ENCODE measurements at regions not wholly inside any gene's neighbourhood (a gene's known extent, or its start where the extent isn't known, plus 50 kb on each side); places are given as distances from the start of the nearest gene placed in this dataset.
"Not testable (repeated sequence)": the region's sequence is repeated elsewhere in the genome, so short reads cannot be mapped to it uniquely, and the experiment has no call there.

- DNase-seq (ENCODE audit: low read depth in 4 of 4, low spot score in 3 of 4) = no peak
Measured at GRCh38 chr3:160047876-160048275, 59.2 kb downstream of the IL12A start.

GRCh38 chr3:160049038-160049437, 60.4 kb downstream of the IL12A start:
- DNase-seq (ENCODE audit: low read depth in 4 of 4, low spot score in 3 of 4) = no peak

GRCh38 chr3:160049565-160049964, 60.9 kb downstream of the IL12A start:
- DNase-seq (ENCODE audit: low read depth in 4 of 4, low spot score in 3 of 4) = peak in 1 of 4 donors; percentile 27

DNA sequence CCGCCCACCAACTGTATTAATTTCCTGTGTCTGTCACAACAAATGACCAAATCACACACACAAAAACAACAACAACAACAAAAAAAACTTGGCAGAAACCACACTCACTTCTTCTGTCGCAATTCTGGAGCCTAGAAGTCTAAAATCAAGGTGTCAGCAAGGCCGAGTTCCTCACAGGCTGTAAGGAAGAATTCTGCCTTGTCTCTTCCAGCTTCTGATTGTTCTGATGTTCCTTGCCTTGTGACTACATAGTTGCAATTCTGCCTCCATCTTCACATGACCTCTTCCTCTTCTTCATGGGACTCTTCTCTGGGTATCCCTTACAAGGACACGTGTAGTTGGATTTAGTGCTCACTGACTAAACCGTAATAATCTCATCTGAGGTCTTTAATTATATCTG, 61.4 kb downstream of the IL12A start:
- DNase-seq (ENCODE audit: low read depth in 4 of 4, low spot score in 3 of 4) = no peak

DNA sequence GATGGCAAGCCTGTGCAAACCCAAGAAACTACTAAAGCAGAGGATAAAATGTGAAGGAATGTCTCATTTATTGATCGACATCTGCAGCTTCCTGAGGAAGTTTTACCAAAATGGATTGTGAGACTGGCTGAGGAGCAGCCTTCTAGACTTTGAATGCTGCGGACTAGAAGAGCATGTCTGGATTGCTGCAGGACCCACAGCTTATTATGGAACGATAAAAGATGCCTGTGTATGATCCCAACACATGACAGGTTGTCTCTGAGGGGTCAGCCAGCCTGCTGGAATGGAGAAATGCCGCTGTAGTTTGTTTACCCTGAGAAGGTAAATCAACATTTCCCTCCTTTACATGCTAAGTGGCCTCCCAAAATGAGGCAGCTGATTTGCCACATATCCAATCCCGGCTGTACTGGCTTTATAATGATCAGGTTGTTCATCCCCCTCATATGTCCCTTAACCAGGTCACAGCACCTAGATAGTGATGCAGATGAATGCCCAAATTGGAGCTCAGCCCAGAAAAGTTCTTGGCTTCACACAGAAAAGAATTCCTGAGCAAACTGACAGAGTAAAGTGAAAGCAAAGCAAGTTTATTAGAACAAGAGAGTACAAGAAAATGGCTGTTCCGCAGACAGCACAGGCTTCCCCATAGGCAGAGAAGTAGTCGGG, 63.9 kb downstream of the IL12A start:
- no peak for DNase-seq (ENCODE audit: low read depth in 4 of 4, low spot score in 3 of 4)

- no peak for DNase-seq (ENCODE audit: low read depth in 4 of 4, low spot score in 3 of 4)
Measured at GRCh38 chr3:160053048-160053391, 64.4 kb downstream of the IL12A start.

GRCh38 chr3:160054862-160055261, 66.2 kb downstream of the IL12A start:
- DNase-seq (ENCODE audit: low read depth in 4 of 4, low spot score in 3 of 4) = not testable (repeated sequence)

DNA sequence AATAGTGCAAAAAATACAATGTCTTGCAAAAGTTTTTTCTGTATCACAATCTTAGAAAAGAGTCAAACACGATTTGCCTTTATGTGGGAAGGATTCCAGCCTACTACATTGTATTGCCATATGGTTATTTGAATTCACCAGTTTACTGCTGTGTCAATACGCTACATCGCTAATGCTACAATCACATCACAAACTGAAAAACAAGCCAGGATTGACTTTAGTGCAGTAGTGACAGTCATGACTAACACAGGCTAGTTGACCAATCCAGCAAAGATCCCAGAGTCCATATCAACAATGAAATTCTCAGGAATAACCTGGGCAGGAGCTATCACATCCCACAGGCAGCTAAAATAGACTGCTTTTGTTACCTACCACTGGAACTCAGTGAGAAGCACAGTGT, 67.0 kb downstream of the IL12A start:
- no peak for DNase-seq (ENCODE audit: low read depth in 4 of 4, low spot score in 3 of 4)

- DNase-seq (ENCODE audit: low read depth in 4 of 4, low spot score in 3 of 4) = no peak
Measured at GRCh38 chr3:160057331-160057730, 68.7 kb downstream of the IL12A start.

- DNase-seq (ENCODE audit: low read depth in 4 of 4, low spot score in 3 of 4) = no peak
Measured at GRCh38 chr3:160060409-160061027, 71.9 kb downstream of the IL12A start.

- DNase-seq (ENCODE audit: low read depth in 4 of 4, low spot score in 3 of 4) = no peak
Measured at GRCh38 chr3:160061525-160061924, 72.9 kb downstream of the IL12A start.

- DNase-seq (ENCODE audit: low read depth in 4 of 4, low spot score in 3 of 4) = no peak
Measured at GRCh38 chr3:160065282-160065681, 76.6 kb downstream of the IL12A start.

DNA sequence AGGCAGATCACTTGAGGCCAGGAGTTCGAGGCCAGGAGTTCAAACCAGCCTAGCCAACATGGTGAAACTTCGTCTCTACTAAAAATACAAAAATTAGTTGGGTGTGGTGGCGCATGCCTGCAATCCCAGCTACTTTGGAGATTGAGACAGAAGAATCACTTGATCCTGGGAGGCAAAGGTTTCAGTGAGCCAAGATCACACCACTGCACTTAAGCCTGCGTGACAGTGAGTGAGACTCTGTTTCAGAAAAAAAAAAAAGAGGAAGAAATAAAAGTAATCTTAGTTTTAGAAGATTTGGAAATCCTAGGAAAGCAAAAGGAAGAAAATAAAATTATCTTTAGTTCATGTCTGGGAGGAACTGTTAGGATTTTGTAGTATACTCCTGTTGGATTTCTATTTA, 77.2 kb downstream of the IL12A start:
- no peak for DNase-seq (ENCODE audit: low read depth in 4 of 4, low spot score in 3 of 4)

DNA sequence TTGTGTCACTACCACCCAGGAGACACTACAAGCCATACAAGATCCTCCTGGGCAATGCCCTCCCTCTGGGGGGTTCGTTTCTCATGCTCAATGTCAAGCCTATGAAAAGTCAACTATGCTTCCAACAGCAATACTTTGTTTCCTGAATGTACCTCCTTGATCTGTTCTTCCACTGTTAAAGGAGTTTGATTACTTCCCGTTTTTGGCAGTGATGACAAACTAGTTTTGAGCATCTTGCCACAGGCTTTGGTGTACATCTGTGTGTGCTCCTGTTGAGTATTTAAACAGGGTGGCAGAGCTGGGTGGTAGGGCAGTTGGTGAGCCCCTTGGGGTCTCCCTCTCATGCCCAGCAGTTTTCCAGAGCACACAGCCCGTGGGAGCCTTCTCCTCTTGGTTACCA, 81.4 kb downstream of the IL12A start:
- no peak for DNase-seq (ENCODE audit: low read depth in 4 of 4, low spot score in 3 of 4)

- DNase-seq (ENCODE audit: low read depth in 4 of 4, low spot score in 3 of 4) = no peak
Measured at GRCh38 chr3:160076519-160076918, 87.9 kb downstream of the IL12A start.

GRCh38 chr3:160078533-160078932, 89.9 kb downstream of the IL12A start:
- DNase-seq (ENCODE audit: low read depth in 4 of 4, low spot score in 3 of 4) = no peak

DNA sequence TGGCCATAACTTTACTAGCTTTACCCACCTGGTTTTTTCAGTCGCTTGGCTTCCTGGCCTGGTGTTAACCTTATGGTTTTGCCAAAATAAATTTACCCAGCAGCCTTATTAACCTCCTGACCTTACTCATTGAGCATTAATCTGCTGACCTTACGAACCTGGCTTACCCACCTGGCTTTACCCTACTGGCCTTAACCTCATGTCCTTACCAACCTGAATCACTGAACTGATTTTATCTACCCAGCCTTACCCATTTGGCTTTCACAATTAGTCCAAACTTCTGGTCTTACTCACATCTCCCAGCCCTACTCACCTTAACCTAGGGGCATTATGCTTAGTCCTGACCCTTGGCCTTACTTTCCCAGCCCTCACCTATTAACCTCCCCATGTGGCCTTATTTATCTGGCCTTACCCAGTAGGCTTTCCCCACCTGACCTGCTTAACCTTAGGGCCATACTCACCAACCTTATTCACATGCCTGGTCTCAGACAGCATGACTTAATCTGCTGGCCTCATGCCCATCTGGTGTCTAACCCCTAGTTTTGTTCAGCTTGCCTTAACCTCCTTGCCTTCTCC, 93.4 kb downstream of the IL12A start:
- DNase-seq (ENCODE audit: low read depth in 4 of 4, low spot score in 3 of 4) = no peak

- DNase-seq (ENCODE audit: low read depth in 4 of 4, low spot score in 3 of 4) = no peak
Measured at GRCh38 chr3:160084998-160085397, 96.4 kb downstream of the IL12A start.

- no peak for DNase-seq (ENCODE audit: low read depth in 4 of 4, low spot score in 3 of 4)
Measured at GRCh38 chr3:160088492-160089137, 100.0 kb downstream of the IL12A start.

- no peak for DNase-seq (ENCODE audit: low read depth in 4 of 4, low spot score in 3 of 4)
Measured at GRCh38 chr3:160090653-160091052, 102.0 kb downstream of the IL12A start.

DNA sequence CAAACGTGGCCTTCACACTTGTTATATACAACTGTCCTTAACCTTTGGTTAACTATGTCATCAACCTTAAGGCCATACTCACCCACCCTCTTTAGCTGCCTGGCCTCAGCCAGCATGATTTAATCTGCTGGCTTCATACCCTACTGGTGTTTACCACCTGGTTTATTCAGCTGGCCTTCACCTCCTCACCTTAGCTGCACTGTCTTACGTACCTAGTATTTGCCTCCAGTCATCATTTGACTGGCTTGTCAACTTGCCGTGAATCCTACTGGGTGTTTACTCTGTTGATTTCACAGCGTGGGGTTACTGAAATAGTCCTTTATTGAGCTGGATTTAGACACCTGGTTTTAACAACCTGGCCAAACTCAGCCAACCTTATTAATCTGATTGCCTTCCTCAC, 102.8 kb downstream of the IL12A start:
- no peak for DNase-seq (ENCODE audit: low read depth in 4 of 4, low spot score in 3 of 4)

DNA sequence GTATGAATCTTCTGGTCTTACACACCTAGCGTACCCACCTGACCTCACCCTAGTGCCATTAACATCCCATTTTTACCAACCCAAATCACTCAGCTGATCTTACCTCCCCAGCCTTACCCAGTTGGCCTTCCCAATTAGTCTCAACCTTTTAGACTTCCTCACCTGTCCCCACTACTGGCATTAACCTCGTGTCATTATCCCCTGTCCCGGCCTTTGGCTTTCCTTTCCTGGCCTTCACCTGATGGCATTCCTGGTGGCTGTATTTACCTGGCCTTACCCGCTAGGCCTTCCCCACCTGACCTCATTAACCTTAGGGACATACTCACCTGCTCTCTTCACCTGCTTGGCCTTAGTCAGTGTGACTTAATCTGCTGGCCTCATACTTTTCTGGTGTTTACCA, 104.1 kb downstream of the IL12A start:
- no peak for DNase-seq (ENCODE audit: low read depth in 4 of 4, low spot score in 3 of 4)
